OCI-M2 (cell line): ENCODE measurements at regions not wholly inside any gene's neighbourhood (a gene's known extent, or its start where the extent isn't known, plus 50 kb on each side); places are given as distances from the start of the nearest gene placed in this dataset.

ENCODE experiments used
- DNase-seq: peaks from one replicate; lab custom pipeline; 2025; ENCODE audit not compliant: unreplicated experiment; lab: John Stamatoyannopoulos, UW

DNA sequence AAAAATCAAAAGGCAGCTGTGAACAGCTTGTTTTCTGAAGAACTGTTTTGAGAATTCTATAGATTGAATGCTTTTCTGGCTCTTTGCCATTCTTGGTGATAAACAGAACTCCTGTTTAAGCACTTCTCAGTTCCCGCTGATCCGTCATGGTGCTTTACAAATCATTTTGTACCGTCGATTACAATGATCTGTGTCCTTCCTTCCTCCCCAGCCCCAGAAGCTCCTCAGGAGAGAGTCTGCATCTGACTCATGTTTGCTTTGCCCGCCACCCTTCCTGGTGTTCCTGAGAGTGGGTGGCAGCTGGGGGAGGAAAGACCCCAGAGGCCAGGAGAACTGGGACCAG lies 538.6 kb upstream of the MARCKS start:
- no peak for DNase-seq

DNA sequence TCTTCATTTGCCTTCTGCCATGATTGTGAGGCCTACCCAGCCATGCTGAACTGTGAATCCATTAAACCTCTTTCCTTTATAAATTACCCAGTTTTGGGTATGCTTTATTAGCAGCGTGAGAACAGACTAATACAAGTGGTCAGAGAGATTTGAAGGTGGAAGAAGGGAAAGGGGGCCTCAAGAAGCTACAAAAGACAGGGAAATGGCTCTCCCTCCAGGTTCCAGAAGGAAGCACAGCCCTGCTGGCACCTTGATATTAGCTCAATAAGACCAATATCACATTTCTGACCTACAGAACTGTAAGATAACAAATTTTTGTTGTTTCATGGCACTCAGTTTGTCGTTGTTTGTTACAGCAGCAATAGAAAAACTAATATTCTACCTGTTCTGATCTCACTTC lies 536.5 kb upstream of the MARCKS start:
- DNase-seq, result no peak

DNA sequence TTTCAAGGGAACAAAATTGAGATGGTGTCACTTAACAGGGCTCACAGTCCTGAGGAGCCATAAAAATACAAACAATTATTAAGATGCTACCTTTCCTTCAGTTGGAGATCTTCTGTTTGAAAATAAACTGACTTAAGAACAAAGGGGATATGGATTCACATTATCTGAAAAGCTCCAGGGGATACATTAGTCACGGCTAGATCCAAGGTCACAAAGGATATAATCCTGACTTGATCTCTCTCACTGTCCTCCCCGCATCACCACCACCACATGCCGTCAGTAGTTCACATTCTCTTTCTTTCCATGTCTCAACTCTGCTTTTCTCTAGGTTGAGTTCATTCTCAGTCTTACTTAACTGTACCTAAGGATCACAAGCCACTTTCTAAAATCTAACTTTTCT lies 530.4 kb upstream of the MARCKS start:
- DNase-seq, result no peak

DNA sequence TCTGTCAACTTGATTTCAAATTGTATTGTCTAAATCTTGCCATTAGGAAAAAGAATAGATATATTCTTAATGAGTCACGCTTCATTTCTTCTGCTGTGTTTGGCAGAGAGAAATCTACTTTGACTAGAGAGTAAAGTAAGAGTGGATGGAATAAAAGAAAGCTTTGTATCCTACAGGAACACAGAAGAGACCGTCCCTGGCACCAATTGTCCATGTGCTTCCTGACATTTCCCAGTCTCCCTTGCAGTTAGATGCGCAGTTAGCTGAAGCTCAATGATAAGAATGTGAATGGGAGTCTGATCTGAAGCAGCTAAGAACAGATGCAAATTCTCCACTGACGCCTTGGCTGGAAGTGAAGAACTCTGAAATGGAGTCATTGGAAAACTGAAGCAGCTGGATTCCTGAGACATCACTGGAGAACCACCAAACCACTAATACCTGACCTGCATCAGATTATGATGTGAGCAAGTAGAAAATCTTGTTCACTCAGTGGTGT lies 528.2 kb upstream of the MARCKS start:
- DNase-seq, result no peak

DNA sequence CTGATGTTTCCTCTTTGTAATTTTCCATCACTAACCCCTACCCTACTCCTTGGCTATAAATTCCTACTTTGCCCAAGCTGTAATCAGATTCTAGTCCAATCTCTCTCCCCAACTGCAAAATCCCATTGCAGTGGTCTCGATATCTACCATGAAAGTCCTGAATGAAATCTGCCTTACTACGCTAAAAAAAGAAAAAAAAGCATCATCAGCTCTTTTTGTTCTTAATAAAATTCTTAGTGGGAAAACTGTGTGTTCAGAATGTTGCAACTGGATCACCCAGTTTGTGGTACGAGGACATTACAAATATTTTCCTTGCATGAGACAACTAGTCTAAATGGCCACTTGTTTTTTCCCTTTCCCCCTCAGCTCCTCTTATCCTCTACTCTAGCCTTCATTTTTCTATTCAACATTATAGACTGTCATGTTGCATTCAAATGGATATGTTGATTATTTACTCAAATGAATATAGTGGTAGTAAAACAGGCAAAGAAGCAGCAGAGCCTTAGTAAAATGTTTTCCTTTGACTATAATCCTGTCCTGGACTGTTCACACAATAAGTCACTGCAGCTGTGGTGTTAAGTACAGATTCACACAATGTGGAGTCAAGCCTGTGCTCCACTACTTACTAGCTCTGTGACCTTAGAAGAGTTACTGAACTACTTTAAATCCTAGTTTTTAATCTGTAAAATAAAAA lies 527.1 kb upstream of the MARCKS start:
- no peak for DNase-seq

DNA sequence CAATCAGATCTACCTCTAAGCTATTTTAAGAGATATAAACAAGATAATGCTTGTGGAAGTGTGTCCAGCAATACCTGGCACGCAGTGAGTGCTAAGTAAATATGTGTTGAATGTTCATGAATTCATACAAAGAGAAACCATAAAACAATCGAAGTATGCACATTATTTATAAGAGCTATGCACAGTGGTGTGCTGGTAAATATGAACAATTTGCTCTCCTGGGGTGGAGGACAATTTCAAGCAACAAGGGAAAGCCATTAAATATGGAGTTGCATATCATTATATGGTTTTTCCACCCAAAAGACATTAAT lies 526.6 kb upstream of the MARCKS start:
- DNase-seq, result no peak

DNA sequence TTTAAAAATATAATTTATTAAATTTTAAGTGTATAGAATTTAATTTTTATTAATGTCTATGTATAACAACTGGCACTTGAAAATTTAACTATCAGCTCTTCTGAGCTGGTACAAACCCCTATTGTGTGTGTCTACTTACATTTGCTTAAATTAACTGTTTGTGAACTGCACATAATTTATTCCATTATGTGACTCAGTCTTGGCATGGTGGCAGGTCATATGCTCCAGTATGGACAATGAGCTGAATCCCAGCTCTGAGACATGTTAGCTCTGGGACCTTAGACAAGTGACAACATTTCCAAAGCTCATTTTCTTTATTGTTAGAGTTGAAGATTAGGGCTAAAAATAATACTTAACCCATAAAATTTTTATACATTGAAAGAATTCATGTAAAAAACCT lies 526.1 kb upstream of the MARCKS start:
- DNase-seq, result no peak

DNA sequence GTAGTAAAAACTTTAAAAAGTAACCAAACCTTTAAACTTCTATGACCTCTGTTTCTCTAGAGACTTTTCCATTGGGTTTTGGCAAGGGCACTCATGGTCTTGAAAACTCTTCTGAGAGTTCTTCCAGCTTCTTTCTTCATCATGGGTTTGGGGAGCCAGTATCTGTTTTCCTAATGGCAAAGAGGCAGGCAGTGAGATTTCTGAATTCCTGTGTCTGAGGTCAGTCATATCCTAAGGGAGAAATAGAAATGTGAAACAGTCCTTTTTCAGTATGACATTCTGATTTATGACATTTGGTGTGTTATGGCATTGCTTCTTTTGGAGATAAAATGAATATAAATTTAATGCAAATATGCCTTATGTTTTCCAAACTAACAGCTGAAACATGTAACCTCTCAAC lies 518.5 kb upstream of the MARCKS start:
- no peak for DNase-seq

DNA sequence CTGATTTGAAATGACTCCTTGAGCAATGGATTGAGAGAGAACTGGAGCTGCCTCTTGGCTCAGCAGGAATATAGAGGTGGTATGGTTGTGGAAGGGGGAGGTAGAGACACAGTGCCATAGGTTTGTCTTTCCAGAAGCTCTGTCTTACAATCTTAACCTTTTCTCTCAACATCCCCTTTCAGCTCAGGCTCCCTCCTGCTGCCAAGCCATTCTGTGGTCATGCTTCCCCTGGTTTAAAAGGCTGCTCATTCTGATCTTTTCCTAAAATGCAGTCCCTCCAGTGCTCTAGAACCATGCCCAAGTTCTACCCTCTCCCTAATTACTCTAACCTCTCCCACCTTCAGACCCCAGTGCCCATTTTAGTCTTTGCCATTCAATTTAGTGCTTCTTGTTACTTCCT lies 517.9 kb upstream of the MARCKS start:
- no peak for DNase-seq

DNA sequence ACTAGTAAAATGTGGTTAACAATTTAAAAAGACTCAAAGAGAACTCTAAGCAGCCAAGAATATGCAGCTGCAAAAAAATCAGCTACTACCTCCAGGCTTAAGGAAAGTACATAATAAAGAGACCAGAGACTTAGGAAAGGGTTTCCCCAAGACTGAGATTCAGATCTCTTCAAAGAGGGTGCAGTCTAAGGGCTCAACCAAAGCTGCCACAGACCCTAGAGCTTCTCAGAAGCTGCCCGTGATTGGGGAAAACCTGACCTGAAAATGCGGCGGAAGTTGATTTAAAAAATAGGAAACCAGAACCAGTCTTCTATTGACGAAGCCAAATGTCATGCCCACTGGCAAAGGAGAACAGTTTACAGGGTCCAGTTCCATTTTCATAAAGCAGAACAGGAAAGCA lies 516.8 kb upstream of the MARCKS start:
- no peak for DNase-seq

DNA sequence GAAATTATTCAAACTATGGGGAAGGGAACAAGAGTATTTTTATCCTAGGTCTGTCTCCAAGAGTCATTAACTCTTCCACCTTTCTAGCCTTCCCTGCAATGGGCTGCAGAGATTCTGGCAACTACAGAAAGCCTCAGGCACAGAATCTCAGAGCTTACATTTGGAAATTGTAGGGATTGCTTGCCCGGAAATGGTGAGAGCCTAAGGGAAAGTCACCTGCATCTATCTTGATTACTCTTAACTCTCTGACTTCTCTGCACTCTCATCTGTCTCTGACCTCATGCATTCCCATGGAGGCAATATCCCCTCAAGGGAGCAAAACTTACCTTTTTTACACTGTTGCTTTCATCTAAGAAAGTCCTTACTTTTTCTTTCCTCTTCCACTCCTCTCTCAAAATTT lies 513.2 kb upstream of the MARCKS start:
- no peak for DNase-seq

DNA sequence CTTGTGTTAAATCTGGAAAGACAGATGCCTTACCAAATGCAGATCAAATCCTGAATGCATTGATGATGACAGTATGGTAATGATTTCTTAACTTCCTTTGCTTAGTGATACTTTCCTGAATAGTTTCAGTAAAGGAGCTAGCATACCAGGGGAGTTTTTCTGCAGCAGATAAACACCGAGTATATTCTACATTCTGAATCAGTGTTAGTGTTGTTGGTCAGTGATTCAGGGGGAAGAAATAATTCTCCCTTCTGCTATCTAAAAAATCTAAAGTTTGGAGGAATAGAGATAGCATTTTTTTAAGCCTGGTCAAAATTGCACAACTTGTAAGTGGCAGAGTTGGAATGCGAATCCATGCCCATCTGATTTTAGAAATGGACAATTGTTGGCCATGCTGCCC lies 512.2 kb upstream of the MARCKS start:
- DNase-seq, result no peak

DNA sequence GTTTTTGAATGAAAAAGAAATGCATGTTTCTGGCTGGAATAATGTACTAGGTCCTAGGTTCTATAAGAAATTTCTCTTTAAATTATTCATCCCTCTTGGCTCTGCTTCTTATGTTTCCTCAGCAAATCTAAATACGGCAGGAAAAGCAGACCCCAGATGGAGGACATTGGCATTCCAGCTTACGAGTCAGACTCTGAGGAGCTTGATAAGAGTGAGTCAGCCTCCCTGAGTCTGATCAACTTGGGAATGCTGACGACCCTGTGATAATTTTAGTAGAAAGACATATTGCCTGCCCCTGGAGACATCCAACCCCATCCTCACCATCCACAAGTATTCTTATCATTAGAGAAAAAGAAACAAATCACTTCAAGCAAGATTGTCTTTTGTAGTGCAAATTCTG lies 509.7 kb upstream of the MARCKS start:
- DNase-seq, result no peak

DNA sequence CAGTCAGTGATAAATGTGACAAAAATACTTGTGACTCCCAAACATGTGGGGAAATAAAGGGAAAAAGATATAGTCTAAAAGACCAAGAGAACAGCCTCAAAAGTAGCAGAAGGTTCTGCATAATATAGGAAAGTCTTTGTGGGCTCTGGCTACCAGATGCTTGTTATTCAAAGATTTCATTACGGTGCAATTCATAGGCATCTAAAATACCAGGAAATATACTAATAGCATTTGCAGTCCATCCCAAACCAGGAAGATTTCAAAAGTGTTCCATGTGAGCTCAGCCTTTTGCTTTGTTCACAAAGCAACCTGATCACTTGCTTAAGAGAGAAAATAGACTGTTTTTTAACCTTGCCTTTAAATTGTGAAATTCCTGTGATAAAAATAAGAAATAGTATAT lies 506.7 kb upstream of the MARCKS start:
- no peak for DNase-seq

DNA sequence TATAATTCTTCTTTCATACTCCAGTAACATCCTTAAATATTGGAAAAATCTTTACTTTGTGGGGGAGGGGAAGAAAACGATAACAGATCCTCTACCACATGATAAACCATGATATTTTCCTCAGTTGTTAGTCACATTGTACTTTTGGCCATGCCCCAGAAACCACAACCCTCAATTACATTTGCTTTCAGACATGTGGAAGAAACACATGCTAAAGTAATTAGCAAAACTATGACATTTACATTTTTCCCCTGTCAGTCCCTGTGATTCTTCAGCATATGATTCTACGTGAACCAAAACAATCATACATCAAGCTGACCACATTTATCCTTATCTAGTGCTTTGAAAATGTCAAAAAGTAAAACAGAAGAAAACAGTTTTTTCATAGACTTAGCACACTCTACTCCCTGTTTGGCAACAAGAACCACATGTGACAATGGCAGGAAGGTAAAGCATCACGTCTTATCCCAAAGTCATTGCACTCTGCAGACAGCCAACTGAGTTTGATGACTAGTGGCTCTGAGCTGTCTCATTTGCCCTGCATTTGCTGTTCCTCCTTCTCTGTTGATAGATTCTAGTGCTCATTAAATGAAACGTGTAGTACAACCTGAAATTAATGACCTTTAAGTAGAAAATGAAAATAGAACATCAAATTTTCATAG lies 505.8 kb upstream of the MARCKS start:
- DNase-seq, result no peak

DNA sequence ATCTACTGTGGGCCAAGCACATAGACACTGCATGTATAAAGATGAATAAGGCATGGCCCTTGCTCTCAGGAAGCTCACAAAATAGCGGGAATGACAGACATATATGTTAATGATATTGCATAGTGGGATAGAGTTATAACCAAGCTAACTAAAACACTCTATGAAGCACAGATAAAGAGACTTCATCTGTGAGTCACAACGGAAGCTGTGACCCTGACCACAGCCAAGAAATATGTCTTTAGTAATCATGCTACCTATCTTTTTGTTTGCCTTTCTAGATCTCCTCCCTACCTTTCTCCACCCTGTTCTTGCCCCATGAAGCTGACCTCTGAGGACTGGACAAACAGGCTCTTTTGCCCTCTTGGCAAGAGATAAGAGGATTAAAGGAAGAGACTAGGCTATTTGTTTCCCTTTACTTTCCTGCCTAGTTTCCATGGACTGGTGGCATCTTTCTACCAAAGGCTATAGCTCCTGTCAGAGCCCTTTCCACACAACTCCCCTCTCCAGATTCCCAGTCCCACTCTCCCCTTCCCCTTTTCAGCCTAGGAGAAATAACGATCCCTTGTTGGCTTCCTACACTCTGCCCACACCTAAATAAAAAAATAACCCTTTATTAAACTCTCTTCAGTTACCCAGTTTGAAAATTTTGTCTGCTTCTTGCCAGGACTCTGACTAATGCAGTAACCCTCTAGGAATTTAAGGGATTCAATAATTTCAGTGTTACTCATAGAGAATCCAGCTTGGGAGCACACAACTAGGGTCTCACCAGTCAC lies 504.9 kb upstream of the MARCKS start:
- DNase-seq, result no peak

DNA sequence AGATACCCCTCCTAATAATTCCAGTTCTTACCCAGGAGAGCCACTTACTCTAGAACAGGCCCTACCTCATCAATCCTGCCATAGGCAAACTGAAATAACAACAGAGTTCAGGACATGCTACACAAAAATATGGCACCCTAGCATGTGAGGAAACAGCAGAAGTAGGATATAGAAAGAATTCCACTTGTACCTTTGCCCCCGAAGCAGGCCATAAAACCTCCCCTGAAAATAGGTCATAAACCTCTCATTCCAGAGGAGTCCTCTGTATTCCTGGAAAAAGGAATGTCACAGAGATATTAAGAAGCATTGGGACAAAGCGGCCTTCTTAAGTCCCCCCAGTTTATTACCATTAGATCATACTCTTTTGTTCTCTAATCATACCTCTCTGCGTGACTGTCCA lies 504.3 kb upstream of the MARCKS start:
- no peak for DNase-seq

DNA sequence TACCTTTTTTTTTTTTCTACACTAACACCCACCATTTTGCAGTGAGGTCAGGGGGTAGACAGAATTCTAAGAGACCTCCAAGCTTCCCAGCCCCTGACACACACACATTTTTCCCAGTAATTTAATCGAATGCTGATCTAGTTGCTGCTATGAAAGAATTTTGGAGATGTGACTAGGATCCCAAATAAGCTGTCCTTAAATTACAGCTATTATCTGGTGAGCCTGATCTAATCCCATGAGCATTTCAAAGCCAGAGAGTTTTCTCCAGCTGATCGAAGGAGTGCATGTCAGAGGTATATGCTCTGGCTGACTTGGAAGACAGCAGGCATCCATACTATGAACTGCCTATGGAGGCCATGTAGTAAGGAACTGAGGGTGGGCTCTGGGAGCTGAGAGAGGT lies 503.8 kb upstream of the MARCKS start:
- DNase-seq, result no peak

DNA sequence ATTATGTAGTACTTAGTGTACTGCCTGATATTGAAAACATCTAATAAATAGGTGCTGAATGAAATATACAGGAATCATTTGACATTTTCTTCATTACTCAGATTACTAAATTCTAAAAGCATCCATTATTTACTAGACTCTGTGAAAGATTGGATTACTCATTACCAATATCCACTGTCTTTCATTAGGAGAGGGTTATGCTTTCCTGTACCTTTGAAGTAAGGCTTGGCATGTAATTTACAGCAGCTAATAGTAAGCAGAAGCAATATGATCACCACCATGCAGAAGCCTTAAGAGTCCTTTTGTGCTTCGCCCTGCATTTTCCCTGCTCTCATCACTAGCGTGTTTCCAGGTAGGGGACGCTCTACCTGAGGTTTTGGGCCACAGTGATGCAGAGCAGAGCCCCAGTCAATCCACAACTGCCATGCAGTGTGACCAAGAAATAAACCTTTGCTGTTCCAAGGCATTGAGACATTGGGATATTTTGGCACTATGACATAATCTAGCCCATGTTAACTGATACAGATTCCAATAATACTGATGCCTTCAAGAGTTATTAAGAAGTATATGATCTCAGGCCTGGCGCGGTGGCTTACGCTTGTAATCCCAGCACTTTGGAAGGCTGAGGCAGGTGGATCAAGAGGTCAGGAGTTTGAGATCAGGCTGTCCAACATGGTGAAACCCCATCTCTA lies 502.8 kb upstream of the MARCKS start:
- DNase-seq, result no peak

DNA sequence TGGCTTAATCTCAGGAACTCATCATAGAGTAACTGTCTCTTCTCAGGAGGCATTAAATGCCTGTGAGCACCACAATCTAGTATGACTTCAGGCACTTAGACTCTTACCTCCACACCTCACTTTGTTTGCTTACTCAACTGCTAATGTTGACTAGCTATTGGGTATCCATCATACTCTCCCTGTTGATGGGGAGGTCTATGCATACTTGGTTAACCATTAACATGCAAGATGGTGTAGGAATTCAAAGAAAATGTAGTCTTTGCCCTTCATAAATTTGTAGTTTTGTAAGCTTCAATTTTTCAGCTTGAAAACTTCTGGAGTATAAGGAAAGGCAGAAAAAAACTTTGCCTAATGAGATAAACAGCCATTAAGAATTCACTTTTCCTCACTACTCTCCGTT lies 501.0 kb upstream of the MARCKS start:
- no peak for DNase-seq

DNA sequence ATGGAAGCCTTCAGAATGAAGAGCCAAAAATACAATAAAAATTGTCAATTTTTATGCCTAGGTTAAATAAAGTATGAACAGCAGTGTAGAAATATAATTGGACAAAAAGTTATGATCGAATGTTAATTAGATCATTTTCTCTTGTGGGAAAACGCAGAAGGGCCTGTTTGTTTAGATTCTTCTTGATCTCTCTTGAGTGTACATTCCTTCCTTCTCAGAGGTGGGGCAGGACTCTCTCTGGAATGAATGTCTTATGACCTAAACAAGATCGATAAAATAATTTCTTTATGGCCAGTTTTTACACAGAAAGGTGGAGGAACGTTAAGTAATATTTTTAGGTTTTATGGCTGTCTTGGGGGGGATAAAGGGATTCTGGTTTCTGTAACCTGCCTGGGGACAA lies 500.1 kb upstream of the MARCKS start:
- DNase-seq, result no peak

DNA sequence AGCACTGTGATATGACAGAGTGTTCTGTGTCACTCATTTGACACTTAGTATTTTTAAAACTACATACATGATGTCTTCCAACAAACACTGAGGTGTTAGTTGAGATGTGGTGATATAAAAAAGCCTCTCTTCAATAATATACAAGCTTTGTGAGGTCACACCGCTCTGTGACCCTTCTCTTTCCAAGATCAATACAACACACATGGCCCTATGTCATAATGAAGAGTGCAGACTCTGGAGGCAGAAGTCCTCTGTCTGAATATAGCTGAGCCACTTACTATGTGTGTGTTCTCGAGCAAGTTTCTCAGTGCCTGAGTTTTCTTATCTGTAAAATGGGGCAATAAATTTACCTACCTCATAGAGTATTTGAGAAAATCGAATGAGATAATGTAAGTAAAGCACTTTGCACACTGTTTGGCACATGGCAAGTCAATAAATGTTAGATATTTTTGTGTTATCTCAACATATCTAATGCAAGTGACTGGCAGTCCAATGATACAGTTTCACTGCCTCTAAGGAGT lies 499.0 kb upstream of the MARCKS start:
- DNase-seq, result no peak
